Neural cell (in vitro differentiated cells): ENCODE measurements at regions not wholly inside any gene's neighbourhood (a gene's known extent, or its start where the extent isn't known, plus 50 kb on each side); places are given as distances from the start of the nearest gene placed in this dataset.

Experiments
- H2AFZ ChIP-seq: fragments of 200-600, 300-800 bp; sonication (generic), shearing (Covaris generic); 2 replicates; pipeline ENCODE4 v1.6.0; 2014; ENCODE audit warnings: low read depth, mild to moderate bottlenecking, antibody characterized with exemption, low read length, moderate library complexity
- H3F3A ChIP-seq: fragments of 200-600 bp; shearing (Covaris generic); 2 replicates; pipeline ENCODE4 v1.6.1; 2016; ENCODE audit warnings: mild to moderate bottlenecking, moderate library complexity, mixed read lengths, antibody characterized with exemption, low read length; ENCODE audit not compliant: insufficient read depth, poor library complexity, severe bottlenecking
- H3K27ac ChIP-seq: fragments of 200-600, 300-800 bp; sonication (generic), shearing (Covaris generic); 2 replicates; pipeline ENCODE4 v1.5.1; 2014; ENCODE audit warnings: mild to moderate bottlenecking, low read length, moderate library complexity
- H3K27me3 ChIP-seq: fragments of 300-800, 200-600 bp; sonication (generic), shearing (Covaris generic); 2 replicates; pipeline ENCODE4 v1.6.0; 2014; ENCODE audit warnings: mild to moderate bottlenecking, low read depth, low read length, moderate library complexity; ENCODE audit not compliant: insufficient read depth
- H3K36me3 ChIP-seq: fragments of 300-800, 200-600 bp; sonication (generic), shearing (Covaris generic); 2 replicates; pipeline ENCODE4 v1.5.1; 2014; ENCODE audit warnings: mild to moderate bottlenecking, antibody characterized with exemption, low read length, moderate library complexity; ENCODE audit not compliant: insufficient read depth
- H3K4me2 ChIP-seq: fragments of 300-800, 200-600 bp; sonication (generic), shearing (Covaris generic); 2 replicates; pipeline ENCODE4 v1.6.0; 2014; ENCODE audit warnings: mild to moderate bottlenecking, low read length
- H3K4me3 ChIP-seq: fragments of 300-800, 200-600 bp; sonication (generic), shearing (Covaris generic); 2 replicates; pipeline ENCODE4 v1.5.1; 2014; ENCODE audit warnings: mild to moderate bottlenecking, low read length, moderate library complexity
- H3K79me2 ChIP-seq: fragments of 200-600 bp; shearing (Covaris generic); replicated peaks from 2 replicates; pipeline ENCODE4 v1.6.0; 2014; ENCODE audit warnings: mild to moderate bottlenecking, low read length, moderate library complexity; ENCODE audit not compliant: insufficient read depth
- H3K9ac ChIP-seq: fragments of 300-800, 200-600 bp; sonication (generic), shearing (Covaris generic); 2 replicates; pipeline ENCODE4 v1.6.1; 2016; ENCODE audit warnings: mild to moderate bottlenecking, low read length, mixed read lengths
- H3K9me2 ChIP-seq: fragments of 200-600 bp; shearing (Covaris generic); 2 replicates; pipeline ENCODE4 v1.6.1; 2016; ENCODE audit warnings: mild to moderate bottlenecking, low read length, mixed read lengths; ENCODE audit not compliant: insufficient read depth
- H3K9me3 ChIP-seq: fragments of 200-600, 300-800 bp; sonication (generic), shearing (Covaris generic); 2 replicates; pipeline ENCODE4 v1.6.1; 2016; ENCODE audit warnings: mild to moderate bottlenecking, mixed run types, low read length, moderate library complexity, mixed read lengths
- H4K20me1 ChIP-seq: fragments of 200-600 bp; shearing (Covaris generic); 2 replicates; pipeline ENCODE4 v1.6.1; 2016; ENCODE audit warnings: mild to moderate bottlenecking, mixed run types; ENCODE audit not compliant: insufficient read depth
- EP300 ChIP-seq: fragments of 450-650 bp; conservative IDR thresholded peaks from 2 replicates; pipeline ENCODE4 v1.6.1; 2014; ENCODE audit warnings: antibody characterized with exemption, mild to moderate bottlenecking, moderate library complexity; ENCODE audit not compliant: poor library complexity, severe bottlenecking
- EZH2 ChIP-seq: fragments of 200-600, 300-800 bp; shearing (Covaris generic), sonication (generic); IDR thresholded peaks from 2 replicates; pipeline ENCODE4 v1.6.1; 2014; ENCODE audit warnings: antibody characterized with exemption, low read length, borderline replicate concordance, mild to moderate bottlenecking; ENCODE audit not compliant: insufficient read depth, poor library complexity, severe bottlenecking
- MXI1 ChIP-seq: fragments of 450-650 bp; conservative IDR thresholded peaks from 2 replicates; pipeline ENCODE4 v1.6.1; 2014; ENCODE audit warnings: antibody characterized with exemption, mild to moderate bottlenecking; ENCODE audit not compliant: poor library complexity, severe bottlenecking
- POLR2AphosphoS5 ChIP-seq: IDR thresholded peaks from 2 replicates; pipeline ENCODE4 v1.6.1; 2012
- RAD21 ChIP-seq: fragments of 450-650 bp; conservative IDR thresholded peaks from 2 replicates; pipeline ENCODE4 v1.6.1; 2014; ENCODE audit warnings: antibody characterized with exemption, mild to moderate bottlenecking, moderate library complexity
- SMC3 ChIP-seq: fragments of 450-650 bp; conservative IDR thresholded peaks from 2 replicates; pipeline ENCODE4 v1.6.1; 2014; ENCODE audit warnings: antibody characterized with exemption, mild to moderate bottlenecking, moderate library complexity; ENCODE audit not compliant: poor library complexity
- TAF1 ChIP-seq: IDR thresholded peaks from 2 replicates; pipeline ENCODE4 v1.6.1; 2012; ENCODE audit warnings: low read depth
- TF ChIP-seq, protein P1 (sequence below): fragments of 450-650 bp; IDR thresholded peaks from 2 replicates; pipeline ENCODE4 v1.5.1; 2014; ENCODE audit warnings: antibody characterized with exemption, mild to moderate bottlenecking, moderate library complexity; ENCODE audit not compliant: poor library complexity, severe bottlenecking
- TF ChIP-seq, protein P2 (sequence below): IDR thresholded peaks from 2 replicates; pipeline ENCODE4 v1.6.1; 2012; ENCODE audit warnings: borderline replicate concordance

DNA sequence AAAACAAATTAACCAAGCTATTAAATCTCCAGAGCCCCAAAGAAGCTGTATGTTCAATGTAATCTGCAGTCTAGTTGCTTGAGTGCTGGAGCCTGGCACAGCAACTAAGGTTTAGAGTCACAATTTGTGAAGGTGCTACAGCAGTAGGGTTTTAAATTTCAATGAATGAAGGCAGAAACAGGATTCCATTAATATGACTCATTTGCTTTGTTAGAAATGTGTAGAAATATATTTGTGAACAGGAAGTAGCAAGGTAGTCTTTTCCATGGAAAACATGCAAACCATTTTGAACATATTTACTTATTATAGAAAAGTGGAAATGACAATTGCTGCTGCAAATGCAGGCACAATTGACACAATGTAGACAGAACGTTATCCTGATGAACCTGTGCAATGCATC lies 149.0 kb upstream of the STEAP4 start:
- H3K4me3 ChIP-seq: no peak overlapping the region
- no peak overlapping the region for H3K9ac ChIP-seq
- no peaks in the 10 kb centered on the region for H3K9me2 ChIP-seq
- H4K20me1 ChIP-seq: no peaks in the 10 kb centered on the region
- H3K9me3 ChIP-seq: no peaks in the 10 kb centered on the region
- H3K36me3 ChIP-seq: no peaks in the 10 kb centered on the region
- TF ChIP-seq TAF1 (no peak), EP300 (peak; percentile 17)
- no peaks in the 10 kb centered on the region for H3F3A ChIP-seq
- H2AFZ ChIP-seq: no peak overlapping the region
- H3K4me2 ChIP-seq: no peak overlapping the region
- no peaks in the 10 kb centered on the region for H3K27me3 ChIP-seq
- H3K27ac ChIP-seq: no peak overlapping the region
- H3K79me2 ChIP-seq: no peaks in the 10 kb centered on the region

DNA sequence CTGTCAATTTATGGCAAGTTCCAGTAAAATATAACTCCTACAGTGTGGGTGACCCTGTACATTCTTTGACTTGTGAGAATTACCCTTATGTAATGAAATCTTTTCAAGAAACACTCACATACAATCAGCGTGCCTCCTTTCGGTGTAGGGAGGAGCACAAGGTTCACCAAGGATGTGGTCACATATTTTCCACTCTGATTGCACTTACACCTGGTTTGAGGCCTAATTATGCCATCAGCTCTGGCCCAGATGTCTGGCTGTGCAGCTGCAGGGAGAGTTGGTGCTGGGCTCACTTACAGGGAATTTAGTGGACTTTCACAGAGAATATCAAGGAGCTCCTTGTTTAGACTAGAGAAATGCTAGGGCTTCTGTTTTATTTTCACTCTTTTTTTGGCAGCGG lies 146.0 kb upstream of the STEAP4 start:
- H3K27me3 ChIP-seq: no peaks in the 10 kb centered on the region
- no peak overlapping the region for H3K9ac ChIP-seq
- H3K9me2 ChIP-seq: no peaks in the 10 kb centered on the region
- no peaks in the 10 kb centered on the region for H3F3A ChIP-seq
- H4K20me1 ChIP-seq: no peaks in the 10 kb centered on the region
- no peak overlapping the region for H2AFZ ChIP-seq
- H3K27ac ChIP-seq: no peak overlapping the region
- H3K9me3 ChIP-seq: no peaks in the 10 kb centered on the region
- no peak overlapping the region for H3K4me2 ChIP-seq
- no peak overlapping the region for H3K4me3 ChIP-seq
- H3K79me2 ChIP-seq: no peaks in the 10 kb centered on the region
- no peak for TF ChIP-seq SMC3
- TF ChIP-seq MXI1: no peak
- TF ChIP-seq EZH2: no peak
- no peak for TF ChIP-seq RAD21
- TF ChIP-seq TAF1: no peak
- no peak for TF ChIP-seq POLR2AphosphoS5
- TF ChIP-seq, protein P1, sequence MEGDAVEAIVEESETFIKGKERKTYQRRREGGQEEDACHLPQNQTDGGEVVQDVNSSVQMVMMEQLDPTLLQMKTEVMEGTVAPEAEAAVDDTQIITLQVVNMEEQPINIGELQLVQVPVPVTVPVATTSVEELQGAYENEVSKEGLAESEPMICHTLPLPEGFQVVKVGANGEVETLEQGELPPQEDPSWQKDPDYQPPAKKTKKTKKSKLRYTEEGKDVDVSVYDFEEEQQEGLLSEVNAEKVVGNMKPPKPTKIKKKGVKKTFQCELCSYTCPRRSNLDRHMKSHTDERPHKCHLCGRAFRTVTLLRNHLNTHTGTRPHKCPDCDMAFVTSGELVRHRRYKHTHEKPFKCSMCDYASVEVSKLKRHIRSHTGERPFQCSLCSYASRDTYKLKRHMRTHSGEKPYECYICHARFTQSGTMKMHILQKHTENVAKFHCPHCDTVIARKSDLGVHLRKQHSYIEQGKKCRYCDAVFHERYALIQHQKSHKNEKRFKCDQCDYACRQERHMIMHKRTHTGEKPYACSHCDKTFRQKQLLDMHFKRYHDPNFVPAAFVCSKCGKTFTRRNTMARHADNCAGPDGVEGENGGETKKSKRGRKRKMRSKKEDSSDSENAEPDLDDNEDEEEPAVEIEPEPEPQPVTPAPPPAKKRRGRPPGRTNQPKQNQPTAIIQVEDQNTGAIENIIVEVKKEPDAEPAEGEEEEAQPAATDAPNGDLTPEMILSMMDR: no peak
- no peak for TF ChIP-seq EP300
- H3K36me3 ChIP-seq: no peaks in the 10 kb centered on the region

DNA sequence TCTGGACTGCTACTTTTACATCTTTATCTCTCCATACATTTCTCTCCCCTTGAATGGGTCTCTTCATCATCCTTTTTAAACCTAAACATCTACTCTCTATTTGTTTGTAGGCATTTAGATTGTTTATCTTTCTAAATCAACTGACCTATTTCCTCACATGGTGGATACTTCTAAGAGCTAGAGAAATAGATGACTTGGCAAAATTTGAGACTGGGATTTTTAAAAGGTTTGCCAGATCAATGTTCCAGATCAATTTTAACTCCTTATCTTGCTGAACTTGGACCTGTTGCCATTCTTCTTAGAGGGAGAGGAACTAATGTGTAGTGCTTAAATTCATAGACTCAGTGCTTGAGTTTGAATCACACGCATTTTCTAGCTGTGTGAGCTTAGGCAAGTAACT lies 144.2 kb upstream of the STEAP4 start:
- H3K9me2 ChIP-seq: no peaks in the 10 kb centered on the region

More for the DNA sequence above, 144.2 kb upstream of the STEAP4 start:
- Histone ChIP-seq H3K4me3 (no peak overlapping the region), H3K9ac (no peak overlapping the region), H3K36me3 (no peaks in the 10 kb centered on the region), H3K79me2 (no peaks in the 10 kb centered on the region), H3K9me3 (no peaks in the 10 kb centered on the region), H3K27me3 (no peaks in the 10 kb centered on the region), H4K20me1 (no peaks in the 10 kb centered on the region), H2AFZ (no peak overlapping the region), H3F3A (no peaks in the 10 kb centered on the region), H3K4me2 (no peak overlapping the region), H3K27ac (no peak overlapping the region)
- TF ChIP-seq, protein P2, sequence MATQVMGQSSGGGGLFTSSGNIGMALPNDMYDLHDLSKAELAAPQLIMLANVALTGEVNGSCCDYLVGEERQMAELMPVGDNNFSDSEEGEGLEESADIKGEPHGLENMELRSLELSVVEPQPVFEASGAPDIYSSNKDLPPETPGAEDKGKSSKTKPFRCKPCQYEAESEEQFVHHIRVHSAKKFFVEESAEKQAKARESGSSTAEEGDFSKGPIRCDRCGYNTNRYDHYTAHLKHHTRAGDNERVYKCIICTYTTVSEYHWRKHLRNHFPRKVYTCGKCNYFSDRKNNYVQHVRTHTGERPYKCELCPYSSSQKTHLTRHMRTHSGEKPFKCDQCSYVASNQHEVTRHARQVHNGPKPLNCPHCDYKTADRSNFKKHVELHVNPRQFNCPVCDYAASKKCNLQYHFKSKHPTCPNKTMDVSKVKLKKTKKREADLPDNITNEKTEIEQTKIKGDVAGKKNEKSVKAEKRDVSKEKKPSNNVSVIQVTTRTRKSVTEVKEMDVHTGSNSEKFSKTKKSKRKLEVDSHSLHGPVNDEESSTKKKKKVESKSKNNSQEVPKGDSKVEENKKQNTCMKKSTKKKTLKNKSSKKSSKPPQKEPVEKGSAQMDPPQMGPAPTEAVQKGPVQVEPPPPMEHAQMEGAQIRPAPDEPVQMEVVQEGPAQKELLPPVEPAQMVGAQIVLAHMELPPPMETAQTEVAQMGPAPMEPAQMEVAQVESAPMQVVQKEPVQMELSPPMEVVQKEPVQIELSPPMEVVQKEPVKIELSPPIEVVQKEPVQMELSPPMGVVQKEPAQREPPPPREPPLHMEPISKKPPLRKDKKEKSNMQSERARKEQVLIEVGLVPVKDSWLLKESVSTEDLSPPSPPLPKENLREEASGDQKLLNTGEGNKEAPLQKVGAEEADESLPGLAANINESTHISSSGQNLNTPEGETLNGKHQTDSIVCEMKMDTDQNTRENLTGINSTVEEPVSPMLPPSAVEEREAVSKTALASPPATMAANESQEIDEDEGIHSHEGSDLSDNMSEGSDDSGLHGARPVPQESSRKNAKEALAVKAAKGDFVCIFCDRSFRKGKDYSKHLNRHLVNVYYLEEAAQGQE: no peak
